ENCODE measurements at regions not wholly inside any gene's neighbourhood (a gene's known extent, or its start where the extent isn't known, plus 50 kb on each side); places are given as distances from the start of the nearest gene placed in this dataset.

- TF ChIP-seq CTCF (IDR thresholded peaks at IDR 0.05; ENCODE audit: low read depth, low read length, poor library complexity, severe bottlenecking): no peak
- TF ChIP-seq EZH2phosphoT487 (IDR thresholded peaks at IDR 0.05; ENCODE audit: borderline replicate concordance, low read length): no peak
- H3K9me2 ChIP-seq (replicated peaks; ENCODE audit: control insufficient read depth, low read length): no peaks in the 10 kb centered on the region
- no peaks in the 10 kb centered on the region for H3K79me2 ChIP-seq (ENCODE audit: control insufficient read depth, low read length)
- no peak overlapping the region for H3K4me2 ChIP-seq (ENCODE audit: low read length)
- H4K20me1 ChIP-seq (ENCODE audit: control insufficient read depth, insufficient read depth, low read depth, low read length): no peaks in the 10 kb centered on the region
- no peaks in the 10 kb centered on the region for H3F3A ChIP-seq (ENCODE audit: control insufficient read depth, insufficient read depth)
- no peaks in the 10 kb centered on the region for H3K9me3 ChIP-seq (ENCODE audit: control insufficient read depth, insufficient read depth, low read length)
- no peaks in the 10 kb centered on the region for H3K27me3 ChIP-seq (ENCODE audit: control insufficient read depth, low read length)
- H3K36me3 ChIP-seq (ENCODE audit: control insufficient read depth, low read length): no peaks in the 10 kb centered on the region
- H3K4me1 ChIP-seq (ENCODE audit: control insufficient read depth, low read length): no peaks in the 10 kb centered on the region
- H3K4me3 ChIP-seq (ENCODE audit: low read length): no peak overlapping the region
- H3K27ac ChIP-seq (ENCODE audit: low read depth, low read length): no peak overlapping the region
Measured at GRCh38 chr21:28532446-28532845, 460.2 kb downstream of the LTN1 start.

- Histone ChIP-seq H3K4me1 (ENCODE audit: control insufficient read depth, low read length) (peaks cover 4% of the 10 kb centered on the region), H3K4me2 (ENCODE audit: low read length) (no peak overlapping the region), H3K4me3 (ENCODE audit: low read length) (no peak overlapping the region), H3K9me2 (replicated peaks; ENCODE audit: control insufficient read depth, low read length) (no peaks in the 10 kb centered on the region), H3K36me3 (ENCODE audit: control insufficient read depth, low read length) (no peaks in the 10 kb centered on the region), H3K9me3 (ENCODE audit: control insufficient read depth, insufficient read depth, low read length) (no peaks in the 10 kb centered on the region), H3F3A (ENCODE audit: control insufficient read depth, insufficient read depth) (no peaks in the 10 kb centered on the region), H3K79me2 (ENCODE audit: control insufficient read depth, low read length) (no peaks in the 10 kb centered on the region), H3K27me3 (ENCODE audit: control insufficient read depth, low read length) (no peaks in the 10 kb centered on the region), H4K20me1 (ENCODE audit: control insufficient read depth, insufficient read depth, low read depth, low read length) (no peaks in the 10 kb centered on the region), H3K27ac (ENCODE audit: low read depth, low read length) (no peak overlapping the region)
- TF ChIP-seq CTCF (IDR thresholded peaks at IDR 0.05; ENCODE audit: low read depth, low read length, poor library complexity, severe bottlenecking): no peak
- TF ChIP-seq EZH2phosphoT487 (IDR thresholded peaks at IDR 0.05; ENCODE audit: borderline replicate concordance, low read length): no peak
Measured at GRCh38 chr21:28523367-28523766, 469.3 kb downstream of the LTN1 start.

DNA sequence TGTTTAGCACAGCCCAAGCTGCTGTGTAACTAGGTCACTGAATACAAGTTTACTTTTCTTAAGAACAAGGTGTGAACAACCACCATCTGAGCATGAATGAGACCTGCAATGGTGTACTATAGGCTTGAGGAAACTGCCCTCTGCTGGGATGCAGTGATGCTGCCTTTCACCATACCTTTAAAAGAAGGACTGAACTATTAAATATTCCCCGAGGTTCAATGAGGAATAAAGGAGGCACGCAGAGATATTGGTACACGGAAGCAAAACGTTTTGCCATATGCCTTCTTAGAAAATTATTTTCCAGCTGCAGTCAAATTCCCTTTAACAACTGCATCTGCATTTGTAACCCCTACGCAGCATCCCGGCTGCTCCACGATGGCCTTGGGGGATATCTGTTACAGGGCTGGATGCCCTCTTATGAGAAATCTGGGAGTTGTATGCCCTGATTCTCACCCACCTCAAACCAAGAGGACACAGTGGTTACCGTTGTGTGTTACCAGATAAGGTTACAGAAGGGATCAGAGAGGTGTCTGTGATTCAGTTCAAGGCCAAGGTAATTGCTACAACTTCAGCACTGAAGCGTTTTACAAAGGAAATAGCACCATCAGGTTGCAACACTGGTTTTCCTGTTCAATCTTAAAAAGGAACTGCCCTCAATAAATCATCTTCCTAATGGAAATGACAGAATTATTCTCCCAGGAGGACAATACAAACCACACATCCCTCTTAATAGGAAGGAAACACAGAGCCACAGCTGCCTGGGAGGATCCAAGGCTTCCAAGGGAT lies 470.5 kb downstream of the LTN1 start:
- Histone ChIP-seq H3K79me2 (ENCODE audit: control insufficient read depth, low read length) (no peaks in the 10 kb centered on the region), H3K36me3 (ENCODE audit: control insufficient read depth, low read length) (no peaks in the 10 kb centered on the region), H3K4me1 (ENCODE audit: control insufficient read depth, low read length) (peaks cover 13% of the 10 kb centered on the region), H3K9me2 (replicated peaks; ENCODE audit: control insufficient read depth, low read length) (no peaks in the 10 kb centered on the region), H3K4me3 (ENCODE audit: low read length) (no peak overlapping the region), H3F3A (ENCODE audit: control insufficient read depth, insufficient read depth) (no peaks in the 10 kb centered on the region), H3K4me2 (ENCODE audit: low read length) (no peak overlapping the region), H3K27ac (ENCODE audit: low read depth, low read length) (no peak overlapping the region), H3K27me3 (ENCODE audit: control insufficient read depth, low read length) (no peaks in the 10 kb centered on the region), H3K9me3 (ENCODE audit: control insufficient read depth, insufficient read depth, low read length) (no peaks in the 10 kb centered on the region), H4K20me1 (ENCODE audit: control insufficient read depth, insufficient read depth, low read depth, low read length) (no peaks in the 10 kb centered on the region)
- no peak for TF ChIP-seq EZH2phosphoT487 (IDR thresholded peaks at IDR 0.05; ENCODE audit: borderline replicate concordance, low read length)
- TF ChIP-seq CTCF (IDR thresholded peaks at IDR 0.05; ENCODE audit: low read depth, low read length, poor library complexity, severe bottlenecking): no peak
